ENCODE measurements at regions not wholly inside any gene's neighbourhood (a gene's known extent, or its start where the extent isn't known, plus 50 kb on each side); places are given as distances from the start of the nearest gene placed in this dataset.
"Not testable (repeated sequence)": the region's sequence is repeated elsewhere in the genome, so short reads cannot be mapped to it uniquely, and the experiment has no call there.

- Mint-ChIP-seq H3K4me1 (peaks cover 6% of the 10 kb centered on the region), H3K9me3 (no peaks in the 10 kb centered on the region), H3K36me3 (ENCODE audit: low read depth) (no peaks in the 10 kb centered on the region), H3K27ac (no peak overlapping the region), H3K27me3 (ENCODE audit: insufficient read depth) (no peaks in the 10 kb centered on the region), H3K4me3 (no peak overlapping the region)
- DNase-seq = no peak
- Histone ChIP-seq H3K4me3 (ENCODE audit: low read length) (no peak overlapping the region), H3K27me3 (ENCODE audit: control insufficient read depth, insufficient read depth, low read length, poor library complexity, severe bottlenecking) (no peaks in the 10 kb centered on the region), H3K9me3 (ENCODE audit: control insufficient read depth, low read length) (no peaks in the 10 kb centered on the region), H3K36me3 (ENCODE audit: control insufficient read depth, insufficient read depth, low read length) (no peaks in the 10 kb centered on the region), H3K27ac (ENCODE audit: low read depth, low read length) (no peak overlapping the region), H3K4me1 (ENCODE audit: control insufficient read depth, insufficient read depth, low read length) (no peaks in the 10 kb centered on the region), H3K9ac (ENCODE audit: extremely low read depth, low read length, poor library complexity, severe bottlenecking) (no peak overlapping the region)
- WGBS, 2 experiments (ENCODE audit: insufficient coverage in 1 of 2, insufficient read length in 1 of 2) = 83 to 91% methylated on average over 7 of the region's 7 CpGs
- TF ChIP-seq, protein P1, sequence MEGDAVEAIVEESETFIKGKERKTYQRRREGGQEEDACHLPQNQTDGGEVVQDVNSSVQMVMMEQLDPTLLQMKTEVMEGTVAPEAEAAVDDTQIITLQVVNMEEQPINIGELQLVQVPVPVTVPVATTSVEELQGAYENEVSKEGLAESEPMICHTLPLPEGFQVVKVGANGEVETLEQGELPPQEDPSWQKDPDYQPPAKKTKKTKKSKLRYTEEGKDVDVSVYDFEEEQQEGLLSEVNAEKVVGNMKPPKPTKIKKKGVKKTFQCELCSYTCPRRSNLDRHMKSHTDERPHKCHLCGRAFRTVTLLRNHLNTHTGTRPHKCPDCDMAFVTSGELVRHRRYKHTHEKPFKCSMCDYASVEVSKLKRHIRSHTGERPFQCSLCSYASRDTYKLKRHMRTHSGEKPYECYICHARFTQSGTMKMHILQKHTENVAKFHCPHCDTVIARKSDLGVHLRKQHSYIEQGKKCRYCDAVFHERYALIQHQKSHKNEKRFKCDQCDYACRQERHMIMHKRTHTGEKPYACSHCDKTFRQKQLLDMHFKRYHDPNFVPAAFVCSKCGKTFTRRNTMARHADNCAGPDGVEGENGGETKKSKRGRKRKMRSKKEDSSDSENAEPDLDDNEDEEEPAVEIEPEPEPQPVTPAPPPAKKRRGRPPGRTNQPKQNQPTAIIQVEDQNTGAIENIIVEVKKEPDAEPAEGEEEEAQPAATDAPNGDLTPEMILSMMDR (conservative IDR thresholded peaks at IDR 0.05) = no peak
These were observed 137.9 kb upstream of the BASP1 start for GRCh38 chr5:17079562-17079961.

GRCh38 chr5:17080361-17080760 lies 137.1 kb upstream of the BASP1 start:
- Mint-ChIP-seq H3K9me3 (no peaks in the 10 kb centered on the region), H3K27me3 (ENCODE audit: insufficient read depth) (no peaks in the 10 kb centered on the region), H3K27ac (no peak overlapping the region), H3K36me3 (ENCODE audit: low read depth) (no peaks in the 10 kb centered on the region), H3K4me3 (no peak overlapping the region), H3K4me1 (peaks cover 6% of the 10 kb centered on the region)
- H3K27ac ChIP-seq (ENCODE audit: low read depth, low read length) = no peak overlapping the region
- no peaks in the 10 kb centered on the region for H3K9me3 ChIP-seq (ENCODE audit: control insufficient read depth, low read length)
- H3K27me3 ChIP-seq (ENCODE audit: control insufficient read depth, insufficient read depth, low read length, poor library complexity, severe bottlenecking) = no peaks in the 10 kb centered on the region
- no peak overlapping the region for H3K4me3 ChIP-seq (ENCODE audit: low read length)
- no peak overlapping the region for H3K9ac ChIP-seq (ENCODE audit: extremely low read depth, low read length, poor library complexity, severe bottlenecking)
- 83 to 97% methylated on average over 1 to 4 of the region's 4 CpGs for WGBS, 2 experiments (ENCODE audit: insufficient coverage in 1 of 2, insufficient read length in 1 of 2)
- H3K36me3 ChIP-seq (ENCODE audit: control insufficient read depth, insufficient read depth, low read length) = no peaks in the 10 kb centered on the region
- TF ChIP-seq, protein P1 (conservative IDR thresholded peaks at IDR 0.05) = no peak
- DNase-seq = no peak
- no peaks in the 10 kb centered on the region for H3K4me1 ChIP-seq (ENCODE audit: control insufficient read depth, insufficient read depth, low read length)

DNA sequence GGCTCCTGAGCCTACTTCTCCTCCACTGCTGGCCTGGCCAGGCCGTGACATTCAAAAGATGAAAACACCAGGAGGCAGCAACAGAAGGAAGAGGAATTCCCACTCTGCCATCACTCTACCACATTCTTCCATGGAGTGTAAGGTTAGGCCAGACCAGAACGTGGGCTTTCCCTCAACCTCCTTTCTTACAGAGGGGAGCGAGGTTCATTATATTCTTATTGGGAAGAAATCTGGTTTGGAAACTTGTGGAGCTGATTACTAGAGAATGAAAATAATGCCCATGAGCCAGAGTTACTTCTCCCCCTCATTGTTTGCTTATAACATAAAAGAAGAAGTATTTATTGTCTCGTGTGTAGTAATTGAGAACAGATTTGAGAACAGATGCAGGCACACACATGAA lies 136.3 kb upstream of the BASP1 start:
- no peak for DNase-seq
- TF ChIP-seq, protein P1 (conservative IDR thresholded peaks at IDR 0.05) = no peak
- Mint-ChIP-seq H3K36me3 (ENCODE audit: low read depth) (no peaks in the 10 kb centered on the region), H3K4me3 (no peak overlapping the region), H3K27me3 (ENCODE audit: insufficient read depth) (no peaks in the 10 kb centered on the region), H3K9me3 (no peaks in the 10 kb centered on the region), H3K4me1 (peaks cover 6% of the 10 kb centered on the region), H3K27ac (no peak overlapping the region)
- H3K27me3 ChIP-seq (ENCODE audit: control insufficient read depth, insufficient read depth, low read length, poor library complexity, severe bottlenecking) = no peaks in the 10 kb centered on the region
- H3K36me3 ChIP-seq (ENCODE audit: control insufficient read depth, insufficient read depth, low read length) = no peaks in the 10 kb centered on the region
- H3K4me3 ChIP-seq (ENCODE audit: low read length) = no peak overlapping the region
- H3K9me3 ChIP-seq (ENCODE audit: control insufficient read depth, low read length) = no peaks in the 10 kb centered on the region
- 84% methylated on average over 3 of the region's 4 CpGs; no CpG with 5 or more reads in 1 of the 2 experiments for WGBS, 2 experiments (ENCODE audit: insufficient coverage in 1 of 2, insufficient read length in 1 of 2)
- H3K27ac ChIP-seq (ENCODE audit: low read depth, low read length) = no peak overlapping the region
- H3K9ac ChIP-seq (ENCODE audit: extremely low read depth, low read length, poor library complexity, severe bottlenecking) = no peak overlapping the region
- no peaks in the 10 kb centered on the region for H3K4me1 ChIP-seq (ENCODE audit: control insufficient read depth, insufficient read depth, low read length)

- H3K4me1 Mint-ChIP-seq; H3K4me3 Mint-ChIP-seq; H3K27me3 ChIP-seq (ENCODE audit: control insufficient read depth, insufficient read depth, low read length, poor library complexity, severe bottlenecking); DNase-seq; H3K36me3 Mint-ChIP-seq (ENCODE audit: low read depth); H3K9me3 Mint-ChIP-seq; H3K36me3 ChIP-seq (ENCODE audit: control insufficient read depth, insufficient read depth, low read length); H3K4me3 ChIP-seq (ENCODE audit: low read length); H3K4me1 ChIP-seq (ENCODE audit: control insufficient read depth, insufficient read depth, low read length); H3K9me3 ChIP-seq (ENCODE audit: control insufficient read depth, low read length); H3K27me3 Mint-ChIP-seq (ENCODE audit: insufficient read depth); H3K9ac ChIP-seq (ENCODE audit: extremely low read depth, low read length, poor library complexity, severe bottlenecking); H3K27ac Mint-ChIP-seq; H3K27ac ChIP-seq (ENCODE audit: low read depth, low read length): not testable (repeated sequence)
- WGBS, 2 experiments (ENCODE audit: insufficient coverage in 1 of 2, insufficient read length in 1 of 2) = 92 to 95% methylated on average over 17 to 29 of the region's 29 CpGs
These were observed 134.2 kb upstream of the BASP1 start for GRCh38 chr5:17083276-17083675.
